Keratinocyte (primary cell): ENCODE measurements at regions not wholly inside any gene's neighbourhood (a gene's known extent, or its start where the extent isn't known, plus 50 kb on each side); places are given as distances from the start of the nearest gene placed in this dataset.

ENCODE experiments used
- DNase-seq: peaks from one replicate; pipeline ENCODE4 v3.0.0-alpha.2; 2011; ENCODE audit warnings: low read depth, missing footprints, low spot score
- FAIRE-seq: peaks from 2 replicates; lab custom pipeline; 2011; peaks lifted over from hg19 to GRCh38; lab: Jason Lieb, UNC
- H2AFZ ChIP-seq: 2 replicates; pipeline ENCODE4 v1.6.0; 2012; ENCODE audit warnings: low read length, control low read depth, inconsistent platforms; ENCODE audit not compliant: control insufficient read depth
- H3K27ac ChIP-seq: 2 replicates; pipeline ENCODE4 v1.5.1; 2011; ENCODE audit warnings: low read length; ENCODE audit not compliant: control insufficient read depth, insufficient read depth
- H3K27me3 ChIP-seq: 3 replicates; pipeline ENCODE4 v1.6.0; 2011; ENCODE audit warnings: low read length; ENCODE audit not compliant: control insufficient read depth, insufficient read depth; ENCODE audit errors: extremely low read depth
- H3K36me3 ChIP-seq, 2 experiments: 2 replicates in 1 of 2; 3 replicates in 1 of 2; pipeline ENCODE4 v1.5.1; 2011; ENCODE audit warnings: low read length in 2 of 2, mild to moderate bottlenecking in 1 of 2; ENCODE audit not compliant: control insufficient read depth in 2 of 2, insufficient read depth in 2 of 2; ENCODE audit errors: extremely low read depth in 1 of 2
- H3K4me1 ChIP-seq: 3 replicates; pipeline ENCODE4 v1.5.1; 2011; ENCODE audit warnings: low read length; ENCODE audit not compliant: control insufficient read depth, insufficient read depth; ENCODE audit errors: extremely low read depth
- H3K4me2 ChIP-seq: 3 replicates; pipeline ENCODE4 v1.6.0; 2011; ENCODE audit warnings: low read depth, low read length; ENCODE audit not compliant: control insufficient read depth, insufficient read depth; ENCODE audit errors: extremely low read depth
- H3K4me3 ChIP-seq, 3 experiments: fragments of 200-600 bp in 1 of 3; sonication (generic) in 1 of 3; 2 replicates in 2 of 3; 3 replicates in 1 of 3; pipeline ENCODE4 v1.5.1; 2011 to 2016; ENCODE audit warnings: low read length in 3 of 3, mild to moderate bottlenecking in 3 of 3, control low read depth in 2 of 3, inconsistent platforms in 1 of 3, low read depth in 1 of 3, mixed read lengths in 1 of 3, mixed run types in 1 of 3, moderate library complexity in 1 of 3; ENCODE audit not compliant: control insufficient read depth in 2 of 3, insufficient read depth in 2 of 3; ENCODE audit errors: extremely low read depth in 1 of 3
- H3K79me2 ChIP-seq: 2 replicates; pipeline ENCODE4 v1.6.0; 2012; ENCODE audit warnings: low read length; ENCODE audit not compliant: control insufficient read depth, insufficient read depth
- H3K9ac ChIP-seq: 3 replicates; pipeline ENCODE4 v1.6.0; 2011; ENCODE audit warnings: low read length; ENCODE audit not compliant: control insufficient read depth, insufficient read depth; ENCODE audit errors: extremely low read depth
- H3K9me1 ChIP-seq: 3 replicates; pipeline ENCODE4 v1.6.0; 2011; ENCODE audit warnings: low read length; ENCODE audit not compliant: control insufficient read depth, insufficient read depth; ENCODE audit errors: extremely low read depth
- H3K9me3 ChIP-seq: 2 replicates; pipeline ENCODE4 v1.5.1; 2012; ENCODE audit warnings: low read depth, low read length; ENCODE audit not compliant: control insufficient read depth
- H4K20me1 ChIP-seq: 3 replicates; pipeline ENCODE4 v1.6.0; 2011; ENCODE audit warnings: low read length; ENCODE audit not compliant: control insufficient read depth, insufficient read depth; ENCODE audit errors: extremely low read depth
- CTCF ChIP-seq, 3 experiments: IDR thresholded peaks in 1 of 3; conservative IDR thresholded peaks in 1 of 3; optimal IDR thresholded peaks in 1 of 3; 2 replicates in 2 of 3; 3 replicates in 1 of 3; pipeline versions ENCODE3 to v1.5.1; 2011; ENCODE audit warnings: low read length in 3 of 3, mild to moderate bottlenecking in 3 of 3, moderate library complexity in 2 of 3, control low read depth in 1 of 3, inconsistent platforms in 1 of 3; ENCODE audit not compliant: insufficient read depth in 2 of 3; ENCODE audit errors: extremely low read depth in 1 of 3
- EZH2 ChIP-seq: IDR thresholded peaks from one replicate; pipeline ENCODE4 v1.6.1; 2012; ENCODE audit warnings: inconsistent platforms, mild to moderate bottlenecking, low read length, moderate library complexity
- dilution Hi-C: fragments of 300-500 bp; cut with MboI; formaldehyde crosslinking; loops from one replicate; pipeline ENCODE4 v1.7.0; 2020; ENCODE audit warnings: low sequenced_read_pairs; ENCODE audit not compliant: extremely low pct_ligation_motif_present

- no peaks in the 10 kb centered on the region for H4K20me1 ChIP-seq
- no peak overlapping the region for H2AFZ ChIP-seq
- DNase-seq (no peak), FAIRE-seq (no peak)
- dilution Hi-C loops = no loop called here
- no peak overlapping the region for H3K4me2 ChIP-seq
- no peaks in the 10 kb centered on the region for H3K36me3 ChIP-seq
- H3K9me1 ChIP-seq = no peaks in the 10 kb centered on the region
- no peak overlapping the region for H3K27ac ChIP-seq
- H3K9ac ChIP-seq = no peak overlapping the region
- H3K79me2 ChIP-seq = no peaks in the 10 kb centered on the region
- no peaks in the 10 kb centered on the region for H3K9me3 ChIP-seq
- H3K4me3 ChIP-seq = no peak overlapping the region
- TF ChIP-seq CTCF (optimal IDR thresholded peaks at IDR 0.05 in 1 of 3, IDR thresholded peaks at IDR 0.05 in 1 of 3, conservative IDR thresholded peaks at IDR 0.05 in 1 of 3; ENCODE audit: extremely low read depth in 1 of 3, insufficient read depth in 2 of 3, low read length in 3 of 3) (no peak), EZH2 (no peak)
- H3K4me1 ChIP-seq = no peaks in the 10 kb centered on the region
- H3K27me3 ChIP-seq = no peaks in the 10 kb centered on the region
Measured at GRCh38 chr5:29089591-29090130, 2051.3 kb upstream of the CDH9 start.

- Histone ChIP-seq H3K4me3 (no peak overlapping the region), H3K27me3 (no peaks in the 10 kb centered on the region), H3K27ac (no peak overlapping the region), H3K79me2 (no peaks in the 10 kb centered on the region), H4K20me1 (no peaks in the 10 kb centered on the region), H3K36me3 (no peaks in the 10 kb centered on the region), H3K4me2 (no peak overlapping the region), H3K4me1 (no peaks in the 10 kb centered on the region), H3K9me1 (no peaks in the 10 kb centered on the region), H3K9me3 (no peaks in the 10 kb centered on the region), H3K9ac (no peak overlapping the region), H2AFZ (no peak overlapping the region)
- FAIRE-seq = no peak
- TF ChIP-seq EZH2 (no peak), CTCF (optimal IDR thresholded peaks at IDR 0.05 in 1 of 3, IDR thresholded peaks at IDR 0.05 in 1 of 3, conservative IDR thresholded peaks at IDR 0.05 in 1 of 3; ENCODE audit: extremely low read depth in 1 of 3, insufficient read depth in 2 of 3, low read length in 3 of 3) (no peak)
- no peak for DNase-seq
- dilution Hi-C loops = no loop called here
Measured at GRCh38 chr5:29085142-29085541, 2046.8 kb upstream of the CDH9 start.
